SW480 (cell line): ENCODE measurements at regions not wholly inside any gene's neighbourhood (a gene's known extent, or its start where the extent isn't known, plus 50 kb on each side); places are given as distances from the start of the nearest gene placed in this dataset.

Source experiments
- DNase-seq: peaks from one replicate; pipeline ENCODE4 v3.0.0-alpha.2; 2016; ENCODE audit warnings: low spot score

DNA sequence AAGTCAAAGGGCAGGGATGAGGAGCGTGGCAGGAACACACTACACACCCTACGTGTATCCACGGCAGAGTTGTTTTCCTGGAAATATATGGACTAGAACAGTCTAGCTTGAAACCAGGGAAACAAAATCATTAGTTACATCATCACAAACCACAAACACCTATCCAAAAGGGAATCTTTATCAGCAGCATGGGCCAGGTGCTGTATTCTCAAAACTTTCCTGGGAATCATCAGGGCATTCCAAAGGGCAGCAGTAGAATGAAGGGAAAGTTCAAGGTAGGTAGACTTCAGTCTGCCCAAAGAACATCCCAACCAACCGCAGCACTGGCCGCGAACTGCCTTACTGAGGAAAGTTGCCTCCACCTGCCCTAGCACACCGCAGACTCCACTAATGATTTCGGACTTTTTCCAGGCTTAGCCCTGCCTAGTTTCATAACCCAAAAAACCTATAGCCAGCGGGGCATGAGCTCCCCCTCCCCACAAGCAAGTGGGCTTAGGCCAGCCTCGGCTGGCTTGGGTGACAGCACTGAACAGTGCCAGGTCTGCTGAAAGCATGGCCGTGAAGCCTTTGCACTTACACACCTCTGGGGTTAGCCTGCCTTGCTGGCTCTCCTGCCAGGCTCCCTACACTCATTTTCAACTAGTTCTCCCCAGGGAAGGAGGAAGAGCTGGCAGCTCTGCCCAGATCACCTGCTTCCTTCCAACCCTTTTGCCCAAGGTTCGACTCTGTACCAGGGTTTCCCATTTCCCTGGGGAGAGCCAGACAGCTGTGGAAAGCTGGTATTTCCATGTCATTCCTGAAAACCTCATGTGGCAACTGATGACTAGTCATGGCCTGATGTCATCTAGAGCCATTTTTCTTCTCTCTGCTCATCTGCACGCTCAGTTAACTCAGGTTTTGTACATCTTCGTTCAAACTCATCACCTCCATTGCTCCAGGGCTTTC, 77.3 kb upstream of the UBAC2 start:
- DNase-seq: peak; percentile 20

DNA sequence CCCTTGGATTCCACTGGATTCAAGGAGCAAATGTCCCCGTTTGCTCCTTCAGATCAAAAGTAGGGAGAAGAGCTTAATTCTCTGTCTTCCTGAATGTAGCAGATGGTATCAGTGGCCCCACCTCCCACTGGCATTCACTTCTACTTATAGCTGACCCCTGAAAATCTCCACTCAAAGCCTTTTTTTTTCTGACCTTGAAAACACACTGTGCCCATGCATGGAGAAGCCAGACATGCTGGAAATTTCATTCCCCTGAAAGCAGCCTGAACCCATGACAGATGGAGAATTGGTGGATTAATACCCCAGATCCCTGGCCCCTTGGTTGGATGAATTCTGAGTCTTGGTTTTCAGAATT, 76.6 kb upstream of the UBAC2 start:
- no peak for DNase-seq

GRCh38 chr13:99124794-99125316, 75.8 kb upstream of the UBAC2 start:
- DNase-seq: peak; percentile 9

GRCh38 chr13:99125326-99125915, 75.2 kb upstream of the UBAC2 start:
- DNase-seq: no peak

GRCh38 chr13:99126821-99127220, 73.8 kb upstream of the UBAC2 start:
- DNase-seq: no peak

GRCh38 chr13:99129050-99129449, 71.6 kb upstream of the UBAC2 start:
- no peak for DNase-seq

DNA sequence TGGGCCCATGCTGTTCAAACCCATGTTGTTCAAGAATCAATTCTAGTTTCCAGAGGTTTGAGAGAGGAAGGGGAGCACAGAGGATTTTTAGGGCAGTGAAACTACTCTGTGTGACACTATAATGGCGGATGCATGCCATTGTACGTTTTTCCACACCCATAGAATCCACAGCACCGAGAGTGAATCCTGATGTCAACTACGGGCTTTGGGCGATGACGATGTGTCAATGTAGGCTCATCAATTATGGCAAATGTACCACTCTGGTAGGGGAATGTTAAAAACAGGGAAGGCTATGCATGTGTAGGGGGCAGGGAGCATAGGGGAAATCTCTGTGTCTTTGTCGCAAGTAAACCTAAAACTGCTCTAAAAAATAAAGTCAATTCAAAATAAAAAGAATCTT, 70.7 kb upstream of the UBAC2 start:
- DNase-seq: no peak

- DNase-seq: no peak
These were observed 69.2 kb upstream of the UBAC2 start for GRCh38 chr13:99131410-99131809.

GRCh38 chr13:99132295-99132835, 68.3 kb upstream of the UBAC2 start:
- no peak for DNase-seq

- DNase-seq: peak; percentile 13
These were observed 67.4 kb upstream of the UBAC2 start for GRCh38 chr13:99133230-99133629.

DNA sequence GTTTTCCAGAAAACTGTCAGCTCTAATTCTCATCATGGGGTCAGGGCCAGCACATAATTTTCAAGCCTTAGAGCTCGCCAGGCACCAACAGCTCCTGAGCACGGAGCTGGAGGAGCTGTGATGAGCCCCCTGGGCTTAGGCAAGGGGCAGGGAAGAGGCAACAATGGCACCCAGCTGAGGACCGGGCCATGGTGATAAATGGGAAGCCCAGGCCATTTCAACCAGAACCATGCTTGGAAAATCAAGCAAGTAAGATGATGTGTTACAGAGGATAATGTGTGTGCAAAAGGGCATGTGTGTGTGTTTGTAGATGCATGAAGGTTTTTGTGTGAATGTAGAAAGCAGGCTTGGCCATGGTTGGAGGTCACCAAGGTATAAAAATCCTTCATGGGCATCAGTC, 66.8 kb upstream of the UBAC2 start:
- DNase-seq: no peak

DNA sequence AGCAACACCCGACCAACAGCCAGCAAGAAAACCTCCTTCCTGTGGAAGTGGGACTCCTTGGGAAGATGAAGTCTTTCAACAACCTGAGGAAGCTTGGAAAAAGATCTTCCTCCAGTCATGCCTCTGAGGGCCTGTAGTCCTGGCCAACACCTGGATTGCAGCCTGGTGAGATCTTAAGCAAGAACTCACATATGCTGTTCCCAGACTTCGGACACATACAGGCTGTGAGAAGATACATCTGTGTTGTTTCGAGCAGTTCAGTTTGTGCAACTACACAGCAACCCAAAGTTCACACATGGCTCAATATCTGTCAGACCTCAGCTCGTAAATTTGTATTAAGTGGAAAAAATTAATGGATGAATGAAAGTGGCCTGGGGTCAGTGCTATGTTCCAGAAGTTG, 65.1 kb upstream of the UBAC2 start:
- DNase-seq: no peak

DNA sequence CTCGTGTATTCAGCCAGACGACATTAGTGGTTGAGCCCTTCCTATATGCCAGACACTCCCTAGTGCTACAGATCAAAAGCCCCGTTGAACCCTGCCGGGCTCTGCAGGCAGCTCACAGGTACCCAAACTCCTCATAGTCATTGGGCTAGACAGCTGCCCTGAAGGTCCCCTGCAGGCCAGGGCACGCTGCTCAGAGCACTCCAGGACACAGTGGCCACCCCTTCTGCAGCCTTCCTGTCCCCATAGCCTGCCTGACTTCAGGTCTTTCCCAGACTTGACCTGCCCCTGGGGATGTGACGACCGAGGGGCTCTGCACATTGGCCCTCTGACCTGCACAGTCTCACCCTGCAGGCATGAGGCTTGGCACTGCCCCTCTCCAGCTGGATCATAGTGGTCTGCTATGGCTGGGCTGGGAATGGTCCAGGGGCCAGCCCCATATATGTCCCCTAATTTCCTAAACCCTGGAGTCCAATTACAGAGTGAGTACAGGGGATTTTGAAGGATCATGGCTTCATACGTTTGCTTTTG, 64.2 kb upstream of the UBAC2 start:
- no peak for DNase-seq

- DNase-seq: no peak
These were observed 59.8 kb upstream of the UBAC2 start for GRCh38 chr13:99140831-99141230.

DNA sequence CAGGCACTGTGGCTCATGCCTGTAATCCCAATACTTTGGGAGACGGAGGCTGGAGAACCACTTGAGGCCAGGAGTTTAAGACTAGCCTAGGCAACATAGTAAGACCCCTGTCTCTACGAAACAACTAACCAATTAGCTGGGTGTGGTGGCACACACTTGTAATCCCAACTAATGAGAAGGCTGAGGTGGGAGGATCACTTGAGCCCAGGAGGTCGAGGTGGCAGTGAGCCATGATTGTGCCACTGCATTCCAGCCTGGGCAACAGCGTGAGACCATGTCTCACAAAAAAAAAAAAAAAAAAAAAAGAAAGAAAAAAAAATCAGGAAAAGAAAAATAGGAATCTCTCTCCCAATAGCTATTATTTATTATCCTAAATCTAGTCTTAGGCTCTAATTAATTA, 56.8 kb upstream of the UBAC2 start:
- DNase-seq: no peak

DNA sequence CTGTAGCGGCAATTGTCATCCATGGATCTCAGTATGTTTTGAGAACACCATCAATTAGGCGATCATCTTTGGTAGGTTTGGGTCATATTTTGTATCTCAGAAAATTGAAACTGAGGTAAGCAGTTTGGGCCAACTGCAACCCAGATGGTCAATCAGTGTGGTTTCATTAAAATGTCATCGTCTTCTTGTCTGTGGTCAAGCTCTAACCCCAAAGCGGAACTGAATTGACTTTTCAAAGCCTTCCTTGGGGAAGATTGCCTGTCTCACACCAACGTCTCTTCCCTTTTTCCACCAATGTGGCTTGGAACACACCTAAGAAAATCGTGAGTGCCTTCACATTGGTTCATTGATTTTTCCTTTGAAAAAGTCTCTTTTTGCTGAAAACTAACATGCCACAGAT, 56.3 kb upstream of the UBAC2 start:
- DNase-seq: no peak

- no peak for DNase-seq
These were observed 55.2 kb upstream of the UBAC2 start for GRCh38 chr13:99145461-99145860.

- no peak for DNase-seq
These were observed 49.9 kb upstream of the UBAC2 start for GRCh38 chr13:99150575-99151361.
